Hepatocyte (in vitro differentiated cells): ENCODE measurements at regions not wholly inside any gene's neighbourhood (a gene's known extent, or its start where the extent isn't known, plus 50 kb on each side); places are given as distances from the start of the nearest gene placed in this dataset.

ENCODE experiments used
- CTCF ChIP-seq: fragments of 200-600 bp; sonication (generic); IDR thresholded peaks from 2 replicates; pipeline ENCODE4 v1.5.1; 2016; ENCODE audit warnings: antibody characterized with exemption, mild to moderate bottlenecking; ENCODE audit not compliant: poor library complexity
- EZH2phosphoT487 ChIP-seq: fragments of 200-600 bp; sonication (generic); IDR thresholded peaks from one replicate; pipeline ENCODE4 v1.6.1; 2018; ENCODE audit warnings: antibody characterized with exemption, mild to moderate bottlenecking, low read depth, moderate library complexity; ENCODE audit not compliant: unreplicated experiment, severe bottlenecking

- TF ChIP-seq CTCF (no peak), EZH2phosphoT487 (no peak)
Measured at GRCh38 chr20:47441774-47442150, 59.9 kb upstream of the NCOA3 start.
